K562 (cell line): ENCODE measurements at regions not wholly inside any gene's neighbourhood (a gene's known extent, or its start where the extent isn't known, plus 50 kb on each side); places are given as distances from the start of the nearest gene placed in this dataset.

ENCODE experiments used
- ATAC-seq: fragments of 200-7000 bp; cut with Tn5 transposase; 3 replicates; pipeline ENCODE4 v1.9.1; 2020; ENCODE audit warnings: moderate library complexity
- BruUV-seq: library from RNA; stranded (reverse); fragments of 400-500 nt; replicated peaks from 2 replicates; lab custom pipeline; 2021; lab: Mats Ljungman, UMichigan
- CTCF ChIA-PET: fragments of 300-600 bp; formaldehyde crosslinking; extraction: SDS; loops from one replicate; lab custom pipeline; 2021; ENCODE audit warnings: low intra/inter-chr PET ratio; lab: Yijun Ruan, JAX
- POLR2A ChIA-PET: fragments of 300-600, 350-650 bp; sonication (Branson Sonifier 250); formaldehyde crosslinking; extraction: SDS; loops from one replicate; lab custom pipeline; 2021; ENCODE audit warnings: antibody characterized with exemption, inconsistent platforms; lab: Yijun Ruan, JAX
- DNase-seq, 4 experiments: peaks; one replicate each; pipeline versions ENCODE4 v3.0.0 to v3.0.0-alpha.2; 2011 to 2018; ENCODE audit warnings: low spot score in 3 of 4, mixed read lengths in 3 of 4; ENCODE audit errors: extremely low read depth in 1 of 4
- FAIRE-seq: peaks from 2 replicates; lab custom pipeline; 2011; peaks lifted over from hg19 to GRCh38; lab: Jason Lieb, UNC
- H2AFZ ChIP-seq: 2 replicates; pipeline ENCODE4 v1.6.0; 2011; ENCODE audit warnings: low read depth, low read length, control low read depth, inconsistent platforms
- H3K27ac ChIP-seq: fragments of 200-600 bp; 3 replicates; pipeline ENCODE4 v1.8.0; 2011; ENCODE audit warnings: low read depth, mild to moderate bottlenecking, control low read depth, inconsistent platforms, low read length, moderate library complexity, mixed read lengths; ENCODE audit errors: extremely low read depth
- H3K27me3 ChIP-seq, 2 experiments: fragments of 300-600 bp in 1 of 2; 2 replicates in 1 of 2; 3 replicates in 1 of 2; pipeline versions ENCODE4 v1.6.0 to v1.8.0; 2011; ENCODE audit warnings: inconsistent platforms in 2 of 2, low read length in 2 of 2, mild to moderate bottlenecking in 1 of 2, mixed read lengths in 1 of 2, moderate library complexity in 1 of 2; ENCODE audit not compliant: control insufficient read depth in 2 of 2, insufficient read depth in 2 of 2
- H3K36me3 ChIP-seq: fragments of 300-600 bp; 3 replicates; pipeline ENCODE4 v1.8.0; 2011; ENCODE audit warnings: mild to moderate bottlenecking, low read length, inconsistent platforms; ENCODE audit not compliant: control insufficient read depth, insufficient read depth
- H3K4me1 ChIP-seq, 2 experiments: fragments of 200-600 bp in 1 of 2; replicated peaks in 1 of 2; 2 replicates in 1 of 2; 3 replicates in 1 of 2; pipeline versions ENCODE4 v1.5.1 to v1.8.0; 2011; ENCODE audit warnings: inconsistent platforms in 2 of 2, low read length in 2 of 2, mild to moderate bottlenecking in 1 of 2, mixed read lengths in 1 of 2, moderate library complexity in 1 of 2; ENCODE audit not compliant: control insufficient read depth in 2 of 2, insufficient read depth in 2 of 2
- H3K4me2 ChIP-seq: 2 replicates; pipeline ENCODE4 v1.6.1; 2011; ENCODE audit warnings: low read length, control low read depth, inconsistent platforms, mixed read lengths; ENCODE audit not compliant: insufficient read depth
- H3K4me3 ChIP-seq: fragments of 200-600 bp; sonication (generic), shearing (Covaris generic); 2 replicates; pipeline ENCODE4 v1.5.1; 2016; ENCODE audit warnings: control low read depth, inconsistent platforms
- H3K79me2 ChIP-seq: fragments of 200-600 bp; 3 replicates; pipeline ENCODE4 v1.8.0; 2011; ENCODE audit warnings: low read length, inconsistent platforms; ENCODE audit not compliant: control insufficient read depth, insufficient read depth
- H3K9ac ChIP-seq, 2 experiments: 2 replicates each; pipeline versions ENCODE4 v1.6.0 to v1.6.1; 2011; ENCODE audit warnings: low read depth in 2 of 2, low read length in 2 of 2, control low read depth in 1 of 2, inconsistent platforms in 1 of 2, mild to moderate bottlenecking in 1 of 2, mixed read lengths in 1 of 2; ENCODE audit not compliant: insufficient read depth in 1 of 2
- H3K9me1 ChIP-seq: one replicate; pipeline ENCODE4 v1.6.0; 2011; ENCODE audit warnings: inconsistent platforms, mild to moderate bottlenecking, low read length, moderate library complexity; ENCODE audit not compliant: control insufficient read depth, insufficient read depth
- H3K9me3 ChIP-seq: replicated peaks from 2 replicates; pipeline ENCODE4 v1.5.1; 2011; ENCODE audit warnings: low read depth, low read length, inconsistent platforms; ENCODE audit not compliant: control insufficient read depth, insufficient read depth
- H4K20me1 ChIP-seq: replicated peaks from 2 replicates; pipeline ENCODE4 v1.6.1; 2011; ENCODE audit warnings: low read length, inconsistent platforms, mixed read lengths; ENCODE audit not compliant: control insufficient read depth, insufficient read depth
- FUS ChIP-seq: fragments of 200-400 bp; formaldehyde crosslinking; optimal IDR thresholded peaks from 2 replicates; pipeline ENCODE3; 2017; ENCODE audit warnings: low read depth, low read length
- KLF13 ChIP-seq: fragments of 450-650 bp; IDR thresholded peaks from 2 replicates; pipeline ENCODE4 v1.6.1; 2016; ENCODE audit warnings: missing genetic modification characterization, low read depth, mild to moderate bottlenecking, missing compliant biosample characterization, moderate library complexity, borderline replicate concordance
- LCOR ChIP-seq: sonication (generic); formaldehyde crosslinking; IDR thresholded peaks from 2 replicates; pipeline ENCODE4 v1.8.0; 2022; ENCODE audit warnings: mild to moderate bottlenecking, missing genetic modification reagents
- PHB2 ChIP-seq: fragments of 450-650 bp; IDR thresholded peaks from 2 replicates; pipeline ENCODE4 v1.6.1; 2017; ENCODE audit warnings: low read depth
- PTRF ChIP-seq: fragments of 450-650 bp; IDR thresholded peaks from 2 replicates; pipeline ENCODE4 v1.6.1; 2016; ENCODE audit warnings: mild to moderate bottlenecking, missing genetic modification characterization, missing compliant biosample characterization
- RBM17 ChIP-seq: fragments of 200-400 bp; formaldehyde crosslinking; IDR thresholded peaks from 2 replicates; pipeline ENCODE4 v1.6.1; 2017; ENCODE audit warnings: low read depth, mild to moderate bottlenecking, low read length, borderline replicate concordance
- UBTF ChIP-seq, 2 experiments: IDR thresholded peaks; 2 replicates each; pipeline ENCODE4 v1.6.1; 2012; ENCODE audit warnings: improper control_type of control experiment in 2 of 2, low read depth in 2 of 2, low read length in 2 of 2, borderline replicate concordance in 1 of 2
- ZNF311 ChIP-seq: fragments of 250-450 bp; sonication (Bioruptor Pico); IDR thresholded peaks from 2 replicates; pipeline ENCODE4 v1.4.0; 2020; ENCODE audit warnings: mild to moderate bottlenecking, moderate library complexity
- ZNF444 ChIP-seq: fragments of 250-450 bp; sonication (Bioruptor Pico); IDR thresholded peaks from 2 replicates; pipeline ENCODE4 v1.4.0; 2020; ENCODE audit warnings: mild to moderate bottlenecking, moderate library complexity
- ZNF75A ChIP-seq: fragments of 450-650 bp; formaldehyde crosslinking; IDR thresholded peaks from 2 replicates; pipeline ENCODE4 v1.4.0; 2020; ENCODE audit warnings: mild to moderate bottlenecking
- WGBS: fragments of 100-300 bp; shearing (Covaris generic); methylation state at CpG from one replicate; pipeline ENCODE4 v1.1.6; 2016; ENCODE audit warnings: low coverage, mixed read lengths; ENCODE audit not compliant: insufficient coverage; ENCODE audit errors: missing lambda C conversion rate; 5-methylcytosine and 5-hydroxymethylcytosine counted together
- in situ Hi-C: fragments of 300-500 bp; cut with MboI; formaldehyde crosslinking; loops from 4 replicates; pipeline ENCODE4 v1.15.0; 2018; ENCODE audit warnings: inconsistent platforms, mixed read lengths
- intact Hi-C: fragments of 100-400 bp; cut with micrococcal nuclease; formaldehyde crosslinking; loops from 2 replicates; pipeline ENCODE4 v1.14.2; 2022
- TF ChIP-seq, protein P1 (sequence below): fragments of 450-650 bp; IDR thresholded peaks from 2 replicates; pipeline ENCODE4 v1.6.1; 2018; ENCODE audit not compliant: partially characterized antibody

DNA sequence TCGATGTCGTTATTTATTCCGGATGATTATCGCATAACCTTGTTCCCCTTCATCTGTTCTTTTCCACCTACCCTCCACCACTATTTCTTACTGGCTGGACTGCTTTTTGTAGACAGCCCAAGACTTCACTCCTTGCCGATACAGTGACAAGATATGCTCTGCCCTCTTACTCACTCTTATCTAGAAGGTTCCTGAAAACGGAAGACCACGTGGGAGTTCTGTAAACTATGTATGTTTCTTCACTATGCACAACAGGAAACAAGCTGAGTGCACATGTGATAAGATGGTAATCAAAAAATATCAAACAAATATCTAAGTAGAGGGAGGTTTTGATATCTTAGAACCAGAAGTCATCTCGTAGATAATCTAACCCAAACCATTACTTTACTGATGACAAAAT lies 122.9 kb upstream of the ARHGAP20 start:
- Histone ChIP-seq H3K27ac (no peak overlapping the region), H4K20me1 (no peaks in the 10 kb centered on the region), H3K36me3 (no peaks in the 10 kb centered on the region), H3K9ac (no peak overlapping the region), H3K79me2 (no peaks in the 10 kb centered on the region), H3K4me3 (no peak overlapping the region), H3K27me3 (no peaks in the 10 kb centered on the region), H3K4me2 (no peak overlapping the region), H3K9me3 (no peaks in the 10 kb centered on the region), H3K9me1 (no peaks in the 10 kb centered on the region), H2AFZ (no peak overlapping the region), H3K4me1 (no peaks in the 10 kb centered on the region)
- intact Hi-C loops (no loop called here), in situ Hi-C loops (no loop called here)
- BruUV-seq: no TSS peak
- ChIA-PET CTCF (no interaction called here), POLR2A (no interaction called here)
- TF ChIP-seq ZNF311 (CRISPR knock-in tag) (peak; percentile 44; the same call in 1 of the 2 replicates), ZNF75A (CRISPR knock-in tag) (no peak)
- ATAC-seq: no peak
- WGBS: 6% methylated on average over 8 of the region's 8 CpGs
- FAIRE-seq: no peak
- no peak for DNase-seq

DNA sequence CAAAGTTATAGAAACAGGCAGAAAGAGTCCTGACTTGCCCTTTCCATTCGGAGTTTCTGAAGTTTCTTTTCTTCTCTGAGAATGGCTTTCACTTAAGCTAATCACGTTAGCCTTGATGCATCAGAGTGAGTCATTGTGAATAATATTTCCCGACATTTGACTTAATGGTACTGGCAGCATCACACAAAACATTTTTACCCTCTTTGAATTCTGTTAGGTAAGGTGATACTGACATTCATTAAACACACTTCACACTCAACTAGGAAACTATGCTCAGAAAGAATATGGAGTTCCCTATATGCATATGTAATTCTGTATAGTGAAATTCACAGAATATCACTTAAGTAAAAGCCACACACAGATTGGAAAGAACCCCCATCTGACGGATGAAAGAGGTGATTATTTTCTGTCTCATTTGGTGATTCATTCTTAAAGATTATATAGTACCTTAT lies 120.8 kb upstream of the ARHGAP20 start:
- no peak overlapping the region for H3K4me2 ChIP-seq
- ATAC-seq: no peak
- DNase-seq: no peak
- BruUV-seq: no TSS peak
- H3K4me1 ChIP-seq: no peaks in the 10 kb centered on the region
- in situ Hi-C loops: no loop called here
- H3K9ac ChIP-seq: no peak overlapping the region
- no peaks in the 10 kb centered on the region for H4K20me1 ChIP-seq
- H3K9me3 ChIP-seq: no peaks in the 10 kb centered on the region
- no peaks in the 10 kb centered on the region for H3K9me1 ChIP-seq
- no peak for FAIRE-seq
- no peak overlapping the region for H3K4me3 ChIP-seq
- POLR2A ChIA-PET: no interaction called here
- no peak overlapping the region for H2AFZ ChIP-seq
- CTCF ChIA-PET: no interaction called here
- H3K27ac ChIP-seq: no peak overlapping the region
- no peaks in the 10 kb centered on the region for H3K27me3 ChIP-seq
- H3K36me3 ChIP-seq: no peaks in the 10 kb centered on the region
- no peaks in the 10 kb centered on the region for H3K79me2 ChIP-seq
- intact Hi-C loops: no loop called here
- WGBS: 2% methylated on average over 4 of the region's 4 CpGs
- TF ChIP-seq KLF13: no peak
- TF ChIP-seq PHB2: no peak
- TF ChIP-seq RBM17: no peak
- no peak for TF ChIP-seq LCOR (CRISPR knock-in tag)
- TF ChIP-seq FUS: no peak
- no peak for TF ChIP-seq ZNF444 (CRISPR knock-in tag)
- TF ChIP-seq, protein P1, sequence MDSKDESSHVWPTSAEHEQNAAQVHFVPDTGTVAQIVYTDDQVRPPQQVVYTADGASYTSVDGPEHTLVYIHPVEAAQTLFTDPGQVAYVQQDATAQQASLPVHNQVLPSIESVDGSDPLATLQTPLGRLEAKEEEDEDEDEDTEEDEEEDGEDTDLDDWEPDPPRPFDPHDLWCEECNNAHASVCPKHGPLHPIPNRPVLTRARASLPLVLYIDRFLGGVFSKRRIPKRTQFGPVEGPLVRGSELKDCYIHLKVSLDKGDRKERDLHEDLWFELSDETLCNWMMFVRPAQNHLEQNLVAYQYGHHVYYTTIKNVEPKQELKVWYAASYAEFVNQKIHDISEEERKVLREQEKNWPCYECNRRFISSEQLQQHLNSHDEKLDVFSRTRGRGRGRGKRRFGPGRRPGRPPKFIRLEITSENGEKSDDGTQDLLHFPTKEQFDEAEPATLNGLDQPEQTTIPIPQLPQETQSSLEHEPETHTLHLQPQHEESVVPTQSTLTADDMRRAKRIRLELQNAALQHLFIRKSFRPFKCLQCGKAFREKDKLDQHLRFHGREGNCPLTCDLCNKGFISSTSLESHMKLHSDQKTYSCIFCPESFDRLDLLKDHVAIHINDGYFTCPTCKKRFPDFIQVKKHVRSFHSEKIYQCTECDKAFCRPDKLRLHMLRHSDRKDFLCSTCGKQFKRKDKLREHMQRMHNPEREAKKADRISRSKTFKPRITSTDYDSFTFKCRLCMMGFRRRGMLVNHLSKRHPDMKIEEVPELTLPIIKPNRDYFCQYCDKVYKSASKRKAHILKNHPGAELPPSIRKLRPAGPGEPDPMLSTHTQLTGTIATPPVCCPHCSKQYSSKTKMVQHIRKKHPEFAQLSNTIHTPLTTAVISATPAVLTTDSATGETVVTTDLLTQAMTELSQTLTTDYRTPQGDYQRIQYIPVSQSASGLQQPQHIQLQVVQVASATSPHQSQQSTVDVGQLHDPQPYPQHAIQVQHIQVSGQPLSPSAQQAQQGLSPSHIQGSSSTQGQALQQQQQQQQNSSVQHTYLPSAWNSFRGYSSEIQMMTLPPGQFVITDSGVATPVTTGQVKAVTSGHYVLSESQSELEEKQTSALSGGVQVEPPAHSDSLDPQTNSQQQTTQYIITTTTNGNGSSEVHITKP: no peak
- no peak for TF ChIP-seq UBTF (IDR thresholded peaks at IDR 0.05; ENCODE audit: borderline replicate concordance in 1 of 2, low read depth in 2 of 2, low read length in 2 of 2)
- TF ChIP-seq PTRF (tag): no peak
